IMR-90 (cell line): ENCODE measurements at regions not wholly inside any gene's neighbourhood (a gene's known extent, or its start where the extent isn't known, plus 50 kb on each side); places are given as distances from the start of the nearest gene placed in this dataset.

Source experiments
- POLR2A ChIP-seq: IDR thresholded peaks from 2 replicates; pipeline ENCODE4 v1.6.1; 2012; ENCODE audit warnings: mild to moderate bottlenecking, low read depth, low read length
- RFX5 ChIP-seq: IDR thresholded peaks from 2 replicates; pipeline ENCODE4 v1.8.0; 2012; ENCODE audit warnings: low read depth, mild to moderate bottlenecking, low read length, moderate library complexity
- SMC3 ChIP-seq: fragments of 150-350 bp; IDR thresholded peaks from 2 replicates; pipeline ENCODE4 v1.6.1; 2016; ENCODE audit warnings: low read depth, mild to moderate bottlenecking, antibody characterized with exemption, low read length, moderate library complexity
- TF ChIP-seq, protein P1 (sequence below): conservative IDR thresholded peaks from 2 replicates; pipeline ENCODE4 v1.5.1; 2012; ENCODE audit warnings: mild to moderate bottlenecking, low read depth, low read length, improper control_type of control experiment
- TF ChIP-seq, protein P2 (sequence below): fragments of 150-350 bp; IDR thresholded peaks from 2 replicates; pipeline ENCODE4 v1.6.1; 2016; ENCODE audit warnings: low read depth, mild to moderate bottlenecking, low read length, moderate library complexity, borderline replicate concordance

DNA sequence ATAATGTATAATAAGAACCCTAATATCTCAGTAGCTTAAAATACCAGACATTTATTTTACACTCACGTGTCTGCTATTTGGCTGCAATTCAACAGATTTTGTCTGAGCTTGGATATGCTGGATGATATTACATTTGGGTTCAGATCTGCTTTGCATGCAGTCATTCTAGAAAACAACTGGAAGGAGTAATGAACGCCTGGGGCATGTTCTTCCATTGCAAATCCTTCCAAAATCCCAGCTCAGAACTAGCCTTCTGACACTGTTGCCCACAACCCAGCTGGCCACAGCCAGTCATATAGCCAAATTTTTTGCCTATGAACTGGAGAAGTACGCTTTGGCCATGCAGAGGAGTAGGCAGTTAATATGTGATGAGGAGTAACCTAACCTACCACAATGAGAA is 597.8 kb upstream of the VRK2 start:
- TF ChIP-seq RFX5 (no peak), SMC3 (no peak), POLR2A (no peak)
- TF ChIP-seq, protein P1, sequence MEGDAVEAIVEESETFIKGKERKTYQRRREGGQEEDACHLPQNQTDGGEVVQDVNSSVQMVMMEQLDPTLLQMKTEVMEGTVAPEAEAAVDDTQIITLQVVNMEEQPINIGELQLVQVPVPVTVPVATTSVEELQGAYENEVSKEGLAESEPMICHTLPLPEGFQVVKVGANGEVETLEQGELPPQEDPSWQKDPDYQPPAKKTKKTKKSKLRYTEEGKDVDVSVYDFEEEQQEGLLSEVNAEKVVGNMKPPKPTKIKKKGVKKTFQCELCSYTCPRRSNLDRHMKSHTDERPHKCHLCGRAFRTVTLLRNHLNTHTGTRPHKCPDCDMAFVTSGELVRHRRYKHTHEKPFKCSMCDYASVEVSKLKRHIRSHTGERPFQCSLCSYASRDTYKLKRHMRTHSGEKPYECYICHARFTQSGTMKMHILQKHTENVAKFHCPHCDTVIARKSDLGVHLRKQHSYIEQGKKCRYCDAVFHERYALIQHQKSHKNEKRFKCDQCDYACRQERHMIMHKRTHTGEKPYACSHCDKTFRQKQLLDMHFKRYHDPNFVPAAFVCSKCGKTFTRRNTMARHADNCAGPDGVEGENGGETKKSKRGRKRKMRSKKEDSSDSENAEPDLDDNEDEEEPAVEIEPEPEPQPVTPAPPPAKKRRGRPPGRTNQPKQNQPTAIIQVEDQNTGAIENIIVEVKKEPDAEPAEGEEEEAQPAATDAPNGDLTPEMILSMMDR = no peak
- TF ChIP-seq, protein P2, sequence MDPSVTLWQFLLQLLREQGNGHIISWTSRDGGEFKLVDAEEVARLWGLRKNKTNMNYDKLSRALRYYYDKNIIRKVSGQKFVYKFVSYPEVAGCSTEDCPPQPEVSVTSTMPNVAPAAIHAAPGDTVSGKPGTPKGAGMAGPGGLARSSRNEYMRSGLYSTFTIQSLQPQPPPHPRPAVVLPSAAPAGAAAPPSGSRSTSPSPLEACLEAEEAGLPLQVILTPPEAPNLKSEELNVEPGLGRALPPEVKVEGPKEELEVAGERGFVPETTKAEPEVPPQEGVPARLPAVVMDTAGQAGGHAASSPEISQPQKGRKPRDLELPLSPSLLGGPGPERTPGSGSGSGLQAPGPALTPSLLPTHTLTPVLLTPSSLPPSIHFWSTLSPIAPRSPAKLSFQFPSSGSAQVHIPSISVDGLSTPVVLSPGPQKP = no peak
